GM18520 (cell line): ENCODE measurements at regions not wholly inside any gene's neighbourhood (a gene's known extent, or its start where the extent isn't known, plus 50 kb on each side); places are given as distances from the start of the nearest gene placed in this dataset.

Experiments
- ATAC-seq: cut with Tn5 transposase; IDR thresholded peaks from one replicate; pipeline ENCODE4 v1.9.1; 2021; ENCODE audit not compliant: unreplicated experiment

- ATAC-seq = no peak
Measured at GRCh38 chr20:6831461-6831860, 64.0 kb downstream of the BMP2 start.

- ATAC-seq = no peak
Measured at GRCh38 chr20:6832811-6833210, 65.3 kb downstream of the BMP2 start.

GRCh38 chr20:6835609-6836008 is 68.1 kb downstream of the BMP2 start:
- ATAC-seq = no peak

- no peak for ATAC-seq
Measured at GRCh38 chr20:6836821-6837374, 69.4 kb downstream of the BMP2 start.

- ATAC-seq = no peak
Measured at GRCh38 chr20:6837730-6838129, 70.2 kb downstream of the BMP2 start.

- ATAC-seq = peak; percentile 55
Measured at GRCh38 chr20:6838181-6838826, 70.8 kb downstream of the BMP2 start.

- no peak for ATAC-seq
Measured at GRCh38 chr20:6841128-6841527, 73.6 kb downstream of the BMP2 start.

GRCh38 chr20:6845141-6845540 is 77.7 kb downstream of the BMP2 start:
- no peak for ATAC-seq

GRCh38 chr20:6848041-6848440 is 80.6 kb downstream of the BMP2 start:
- no peak for ATAC-seq

- no peak for ATAC-seq
Measured at GRCh38 chr20:6848992-6849391, 81.5 kb downstream of the BMP2 start.

GRCh38 chr20:6851136-6851535 is 83.7 kb downstream of the BMP2 start:
- no peak for ATAC-seq

- no peak for ATAC-seq
Measured at GRCh38 chr20:6852478-6852877, 85.0 kb downstream of the BMP2 start.

GRCh38 chr20:6855104-6855503 is 87.6 kb downstream of the BMP2 start:
- no peak for ATAC-seq

- no peak for ATAC-seq
Measured at GRCh38 chr20:6855796-6856195, 88.3 kb downstream of the BMP2 start.

- no peak for ATAC-seq
Measured at GRCh38 chr20:6857927-6858326, 90.4 kb downstream of the BMP2 start.

GRCh38 chr20:6863355-6863754 is 95.9 kb downstream of the BMP2 start:
- ATAC-seq = no peak

- ATAC-seq = no peak
Measured at GRCh38 chr20:6863798-6864201, 96.3 kb downstream of the BMP2 start.

- ATAC-seq = no peak
Measured at GRCh38 chr20:6864740-6865139, 97.3 kb downstream of the BMP2 start.

GRCh38 chr20:6866741-6867140 is 99.3 kb downstream of the BMP2 start:
- ATAC-seq = no peak

GRCh38 chr20:6868861-6869260 is 101.4 kb downstream of the BMP2 start:
- ATAC-seq = no peak

- ATAC-seq = no peak
Measured at GRCh38 chr20:6870559-6870958, 103.1 kb downstream of the BMP2 start.

GRCh38 chr20:6877633-6878032 is 110.1 kb downstream of the BMP2 start:
- ATAC-seq = no peak
